ENCODE measurements at regions not wholly inside any gene's neighbourhood (a gene's known extent, or its start where the extent isn't known, plus 50 kb on each side); places are given as distances from the start of the nearest gene placed in this dataset.
A peak's percentile ranks its signal among the peaks of the same experiment; 100 is the strongest.

DNA sequence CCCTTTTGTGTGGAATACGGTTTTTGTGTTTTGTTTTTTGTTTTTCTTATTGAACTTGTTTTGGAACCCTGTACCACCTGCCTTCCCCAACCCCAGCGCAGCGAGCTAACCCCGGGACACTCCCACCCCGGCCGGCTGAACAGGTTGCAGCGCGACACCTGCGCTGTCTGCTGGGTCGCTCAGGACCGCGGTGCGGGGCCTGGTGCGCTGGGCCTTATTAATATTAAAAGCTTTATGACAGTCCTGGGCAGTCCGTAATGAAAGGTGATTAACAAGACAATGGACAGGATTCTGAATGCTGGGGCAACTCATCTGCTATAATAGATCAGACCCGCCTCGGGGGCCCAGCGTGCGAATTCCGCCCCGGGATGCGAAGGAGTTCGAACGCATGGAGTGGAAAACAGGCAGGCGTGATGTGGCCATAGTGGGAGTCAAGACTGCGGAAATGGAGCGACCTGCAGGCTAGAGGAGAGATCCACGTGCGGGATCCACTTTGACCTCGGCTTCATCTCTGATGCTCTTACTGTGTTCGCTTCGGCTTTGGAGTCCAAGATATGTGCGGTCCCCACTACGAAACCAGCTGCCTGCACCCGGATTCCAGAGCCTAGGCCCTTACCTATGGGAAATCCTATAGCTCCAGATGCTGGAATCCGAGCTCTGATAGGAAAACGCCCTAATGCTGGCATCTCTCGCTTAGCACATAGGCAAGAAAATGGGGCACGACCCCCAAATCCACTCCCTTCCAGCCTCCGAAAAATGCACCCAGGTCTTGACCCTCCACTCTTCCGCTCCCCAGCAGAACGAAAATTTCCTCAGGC, 69.0 kb upstream of the TMEM33 start:
- ChIA-PET CTCF (no interaction called here), POLR2A (no interaction called here)
- TF ChIP-seq, protein P1, sequence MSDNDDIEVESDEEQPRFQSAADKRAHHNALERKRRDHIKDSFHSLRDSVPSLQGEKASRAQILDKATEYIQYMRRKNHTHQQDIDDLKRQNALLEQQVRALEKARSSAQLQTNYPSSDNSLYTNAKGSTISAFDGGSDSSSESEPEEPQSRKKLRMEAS (IDR thresholded peaks at IDR 0.05; ENCODE audit: insufficient read depth, insufficient read length) = no peak
- TF ChIP-seq EZH2 (IDR thresholded peaks at IDR 0.05; ENCODE audit: borderline replicate concordance, low read depth, low read length, severe bottlenecking) = peak; percentile 75
- TF ChIP-seq FOS (IDR thresholded peaks at IDR 0.05; ENCODE audit: borderline replicate concordance, insufficient read depth, low read length) = no peak
- Histone ChIP-seq H3K9ac (replicated peaks; ENCODE audit: extremely low read depth, insufficient read depth, low read length) (no peak overlapping the region), H3K4me2 (ENCODE audit: insufficient read depth, low read length) (no peak overlapping the region), H3K36me3 (ENCODE audit: control insufficient read depth in 2 of 2, extremely low read depth in 1 of 2, insufficient read depth in 2 of 2, low read length in 2 of 2) (no peaks in the 10 kb centered on the region), H4K20me1 (replicated peaks; ENCODE audit: control insufficient read depth, extremely low read depth, insufficient read depth, low read length) (no peaks in the 10 kb centered on the region), H3K9me3 (replicated peaks; ENCODE audit: control insufficient read depth, insufficient read depth, low read length) (no peaks in the 10 kb centered on the region), H3K27me3 (ENCODE audit: control insufficient read depth in 2 of 2, insufficient read depth in 2 of 2, low read length in 2 of 2) (peaks cover 58 to 94% of the 10 kb centered on the region in 2 experiments), H3K4me3 (replicated peaks in 1 of 3; ENCODE audit: insufficient read depth in 1 of 3, low read depth in 1 of 3, low read length in 3 of 3) (no peak overlapping the region), H3K4me1 (ENCODE audit: control insufficient read depth, extremely low read depth, insufficient read depth, low read length) (no peaks in the 10 kb centered on the region), H3K79me2 (ENCODE audit: control insufficient read depth, insufficient read depth, low read length) (no peaks in the 10 kb centered on the region), H2AFZ (ENCODE audit: low read depth, low read length) (no peak overlapping the region), H3K9me1 (replicated peaks; ENCODE audit: control insufficient read depth, extremely low read depth, insufficient read depth, low read length) (no peaks in the 10 kb centered on the region), H3K27ac (ENCODE audit: insufficient read depth, low read depth, low read length) (no peak overlapping the region)
- FAIRE-seq (no peak), DNase-seq (ENCODE audit: low read depth, low spot score) (no peak)
- dilution Hi-C loops (cut with MboI; ENCODE audit: extremely low pct_ligation_motif_present, low sequenced_read_pairs) = no loop called here
- no TSS peak for BruUV-seq (replicated peaks)
- intact Hi-C loops (cut with micrococcal nuclease) = no loop called here

DNA sequence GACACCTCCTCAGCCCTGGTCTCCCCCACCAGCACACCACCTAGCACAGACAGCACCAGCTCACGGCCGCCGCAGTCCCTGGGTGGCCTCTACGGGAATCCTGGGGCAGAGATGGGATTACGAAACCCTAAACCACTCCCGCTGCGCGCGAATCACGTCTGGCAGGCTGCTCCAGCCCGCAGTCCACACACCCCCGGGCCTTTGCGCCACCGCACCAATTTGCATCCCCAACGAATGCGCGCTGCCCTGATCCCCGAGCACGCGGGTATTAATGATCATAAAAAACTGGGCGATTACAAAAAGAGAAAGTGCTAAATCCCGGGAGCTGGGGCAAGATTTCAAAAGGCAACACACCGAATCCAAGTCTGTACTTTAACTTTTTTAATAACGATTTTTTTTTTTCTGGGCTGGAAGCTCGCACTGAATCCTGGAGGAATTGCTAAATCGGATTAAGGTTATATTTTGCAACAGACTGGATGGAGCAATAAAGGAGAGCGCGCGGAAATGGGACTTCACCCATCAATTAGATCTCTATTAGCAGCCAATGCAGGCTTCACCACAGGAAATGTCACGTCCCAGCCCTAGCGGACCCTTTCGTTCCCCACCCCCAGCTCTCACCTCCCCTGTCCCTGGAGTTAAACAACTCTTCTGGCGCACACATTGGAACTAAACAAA, 69.8 kb upstream of the TMEM33 start:
- TF ChIP-seq EZH2 (IDR thresholded peaks at IDR 0.05; ENCODE audit: borderline replicate concordance, low read depth, low read length, severe bottlenecking) (peak; percentile 33), POLR2AphosphoS5 (IDR thresholded peaks at IDR 0.05; ENCODE audit: insufficient read depth, low read depth, low read length) (no peak), GATA2 (IDR thresholded peaks at IDR 0.05; ENCODE audit: insufficient read depth, insufficient read length, low read depth, low read length) (no peak)
- TF ChIP-seq, protein P1 (IDR thresholded peaks at IDR 0.05; ENCODE audit: insufficient read depth, insufficient read length) = no peak
- no peak overlapping the region for H3K4me3 ChIP-seq (replicated peaks in 1 of 3; ENCODE audit: insufficient read depth in 1 of 3, low read depth in 1 of 3, low read length in 3 of 3)
- dilution Hi-C loops (cut with MboI; ENCODE audit: extremely low pct_ligation_motif_present, low sequenced_read_pairs) = no loop called here
- no peaks in the 10 kb centered on the region for H4K20me1 ChIP-seq (replicated peaks; ENCODE audit: control insufficient read depth, extremely low read depth, insufficient read depth, low read length)
- no peaks in the 10 kb centered on the region for H3K79me2 ChIP-seq (ENCODE audit: control insufficient read depth, insufficient read depth, low read length)
- BruUV-seq (replicated peaks) = no TSS peak
- no peak overlapping the region for H3K27ac ChIP-seq (ENCODE audit: insufficient read depth, low read depth, low read length)
- ChIA-PET CTCF (interaction anchor here (0.8 kb wide), 1 partner anchor 23 kb away, joined by 3 read pairs; no protein-coding TSS in a partner anchor), POLR2A (no interaction called here)
- no peak overlapping the region for H3K9ac ChIP-seq (replicated peaks; ENCODE audit: extremely low read depth, insufficient read depth, low read length)
- H3K9me3 ChIP-seq (replicated peaks; ENCODE audit: control insufficient read depth, insufficient read depth, low read length) = no peaks in the 10 kb centered on the region
- H3K36me3 ChIP-seq (ENCODE audit: control insufficient read depth in 2 of 2, extremely low read depth in 1 of 2, insufficient read depth in 2 of 2, low read length in 2 of 2) = no peaks in the 10 kb centered on the region
- no peaks in the 10 kb centered on the region for H3K4me1 ChIP-seq (ENCODE audit: control insufficient read depth, extremely low read depth, insufficient read depth, low read length)
- peaks cover 53 to 91% of the 10 kb centered on the region in 2 experiments for H3K27me3 ChIP-seq (ENCODE audit: control insufficient read depth in 2 of 2, insufficient read depth in 2 of 2, low read length in 2 of 2)
- no peak overlapping the region for H2AFZ ChIP-seq (ENCODE audit: low read depth, low read length)
- FAIRE-seq (no peak), DNase-seq (ENCODE audit: low read depth, low spot score) (no peak)
- H3K4me2 ChIP-seq (ENCODE audit: insufficient read depth, low read length) = no peak overlapping the region
- intact Hi-C loops (cut with micrococcal nuclease) = no loop called here
- H3K9me1 ChIP-seq (replicated peaks; ENCODE audit: control insufficient read depth, extremely low read depth, insufficient read depth, low read length) = no peaks in the 10 kb centered on the region
